Activated naive CD8-positive, alpha-beta T cell treated with anti-CD3 and anti-CD28 coated beads for 36 hours (primary cell): ENCODE measurements at regions not wholly inside any gene's neighbourhood (a gene's known extent, or its start where the extent isn't known, plus 50 kb on each side); places are given as distances from the start of the nearest gene placed in this dataset.
"Not testable (repeated sequence)": the region's sequence is repeated elsewhere in the genome, so short reads cannot be mapped to it uniquely, and the experiment has no call there.

ENCODE experiments used
- DNase-seq: peaks from one replicate; pipeline ENCODE4 v3.0.0; 2021
- H3K27ac Mint-ChIP-seq: one replicate; pipeline ENCODE4 v1.8.0; 2022; ENCODE audit warnings: mild to moderate bottlenecking, moderate library complexity, mixed read lengths
- H3K27me3 Mint-ChIP-seq: one replicate; pipeline ENCODE4 v1.8.0; 2022; ENCODE audit warnings: mild to moderate bottlenecking, mixed read lengths
- H3K36me3 Mint-ChIP-seq: one replicate; pipeline ENCODE4 v1.8.0; 2021; ENCODE audit warnings: mild to moderate bottlenecking, mixed read lengths
- H3K4me1 Mint-ChIP-seq: one replicate; pipeline ENCODE4 v1.8.0; 2021; ENCODE audit warnings: mixed read lengths
- H3K4me3 Mint-ChIP-seq: one replicate; pipeline ENCODE4 v1.8.0; 2022; ENCODE audit warnings: mild to moderate bottlenecking, moderate library complexity, mixed read lengths
- H3K9me3 Mint-ChIP-seq: one replicate; pipeline ENCODE4 v1.8.0; 2022; ENCODE audit warnings: mixed read lengths

- no peak for DNase-seq
- Mint-ChIP-seq H3K9me3 (peaks cover 2% of the 10 kb centered on the region), H3K27me3 (no peaks in the 10 kb centered on the region), H3K36me3 (no peaks in the 10 kb centered on the region), H3K4me3 (no peak overlapping the region), H3K4me1 (no peaks in the 10 kb centered on the region), H3K27ac (no peak overlapping the region)
Observed at GRCh38 chr13:62194371-62194770, 778.7 kb upstream of the PCDH20 start.

- Mint-ChIP-seq H3K4me1 (no peaks in the 10 kb centered on the region), H3K9me3 (peaks cover 2% of the 10 kb centered on the region), H3K27ac (no peak overlapping the region), H3K4me3 (no peak overlapping the region), H3K36me3 (no peaks in the 10 kb centered on the region), H3K27me3 (no peaks in the 10 kb centered on the region)
- no peak for DNase-seq
Observed at GRCh38 chr13:62193919-62194318, 778.3 kb upstream of the PCDH20 start.

GRCh38 chr13:62185631-62186255, 770.1 kb upstream of the PCDH20 start:
- H3K4me1 Mint-ChIP-seq, result no peaks in the 10 kb centered on the region
- H3K4me3 Mint-ChIP-seq, result no peak overlapping the region
- H3K27ac Mint-ChIP-seq, result no peak overlapping the region
- DNase-seq, result no peak
- H3K36me3 Mint-ChIP-seq, result no peaks in the 10 kb centered on the region
- no peaks in the 10 kb centered on the region for H3K27me3 Mint-ChIP-seq
- peaks cover 7% of the 10 kb centered on the region for H3K9me3 Mint-ChIP-seq

GRCh38 chr13:62176051-62176450, 760.4 kb upstream of the PCDH20 start:
- Mint-ChIP-seq H3K4me1 (no peaks in the 10 kb centered on the region), H3K4me3 (no peak overlapping the region), H3K36me3 (no peaks in the 10 kb centered on the region), H3K9me3 (peaks cover 2% of the 10 kb centered on the region), H3K27me3 (no peaks in the 10 kb centered on the region), H3K27ac (no peak overlapping the region)
- no peak for DNase-seq

GRCh38 chr13:62173958-62174357, 758.3 kb upstream of the PCDH20 start:
- peaks cover 6% of the 10 kb centered on the region for H3K9me3 Mint-ChIP-seq
- no peaks in the 10 kb centered on the region for H3K36me3 Mint-ChIP-seq
- no peaks in the 10 kb centered on the region for H3K4me1 Mint-ChIP-seq
- H3K27me3 Mint-ChIP-seq, result no peaks in the 10 kb centered on the region
- H3K27ac Mint-ChIP-seq, result no peak overlapping the region
- H3K4me3 Mint-ChIP-seq, result no peak overlapping the region
- DNase-seq, result no peak

- Mint-ChIP-seq H3K27ac (no peak overlapping the region), H3K4me3 (no peak overlapping the region), H3K9me3 (peaks cover 6% of the 10 kb centered on the region), H3K4me1 (no peaks in the 10 kb centered on the region), H3K27me3 (no peaks in the 10 kb centered on the region), H3K36me3 (no peaks in the 10 kb centered on the region)
- DNase-seq, result no peak
Observed at GRCh38 chr13:62171697-62172096, 756.0 kb upstream of the PCDH20 start.

GRCh38 chr13:62168891-62169290, 753.2 kb upstream of the PCDH20 start:
- H3K27ac Mint-ChIP-seq, result no peak overlapping the region
- no peak for DNase-seq
- H3K4me3 Mint-ChIP-seq, result no peak overlapping the region
- no peaks in the 10 kb centered on the region for H3K36me3 Mint-ChIP-seq
- H3K9me3 Mint-ChIP-seq, result peaks cover 4% of the 10 kb centered on the region
- no peaks in the 10 kb centered on the region for H3K4me1 Mint-ChIP-seq
- H3K27me3 Mint-ChIP-seq, result no peaks in the 10 kb centered on the region

- H3K4me1 Mint-ChIP-seq, result no peaks in the 10 kb centered on the region
- peaks cover 4% of the 10 kb centered on the region for H3K9me3 Mint-ChIP-seq
- H3K36me3 Mint-ChIP-seq, result no peaks in the 10 kb centered on the region
- no peak overlapping the region for H3K4me3 Mint-ChIP-seq
- DNase-seq, result no peak
- H3K27ac Mint-ChIP-seq, result no peak overlapping the region
- H3K27me3 Mint-ChIP-seq, result no peaks in the 10 kb centered on the region
Observed at GRCh38 chr13:62167650-62168172, 752.1 kb upstream of the PCDH20 start.

- Mint-ChIP-seq H3K27ac (no peak overlapping the region), H3K27me3 (no peaks in the 10 kb centered on the region), H3K4me1 (no peaks in the 10 kb centered on the region), H3K4me3 (no peak overlapping the region), H3K9me3 (peaks cover 1% of the 10 kb centered on the region), H3K36me3 (no peaks in the 10 kb centered on the region)
- no peak for DNase-seq
Observed at GRCh38 chr13:62162860-62163259, 747.2 kb upstream of the PCDH20 start.

GRCh38 chr13:62158520-62158919, 742.9 kb upstream of the PCDH20 start:
- Mint-ChIP-seq H3K4me1 (no peaks in the 10 kb centered on the region), H3K27me3 (no peaks in the 10 kb centered on the region), H3K27ac (no peak overlapping the region), H3K4me3 (no peak overlapping the region), H3K9me3 (peaks cover 5% of the 10 kb centered on the region), H3K36me3 (no peaks in the 10 kb centered on the region)
- DNase-seq, result no peak

GRCh38 chr13:62151724-62152123, 736.1 kb upstream of the PCDH20 start:
- H3K4me1 Mint-ChIP-seq, H3K36me3 Mint-ChIP-seq, H3K27me3 Mint-ChIP-seq: not testable (repeated sequence)

GRCh38 chr13:62142048-62142447, 726.4 kb upstream of the PCDH20 start:
- Mint-ChIP-seq H3K36me3 (no peaks in the 10 kb centered on the region), H3K27ac (no peak overlapping the region)

More at GRCh38 chr13:62151724-62152123, 736.1 kb upstream of the PCDH20 start:
- H3K4me3 Mint-ChIP-seq, DNase-seq, H3K27ac Mint-ChIP-seq: not testable (repeated sequence)
- H3K9me3 Mint-ChIP-seq, result peaks cover 13% of the 10 kb centered on the region

GRCh38 chr13:62139597-62139996, 723.9 kb upstream of the PCDH20 start:
- Mint-ChIP-seq H3K4me3 (no peak overlapping the region), H3K27me3 (no peaks in the 10 kb centered on the region), H3K9me3 (peaks cover 4% of the 10 kb centered on the region), H3K4me1 (no peaks in the 10 kb centered on the region), H3K27ac (no peak overlapping the region), H3K36me3 (no peaks in the 10 kb centered on the region)
- no peak for DNase-seq

More at GRCh38 chr13:62142048-62142447, 726.4 kb upstream of the PCDH20 start:
- peaks cover 11% of the 10 kb centered on the region for H3K9me3 Mint-ChIP-seq
- DNase-seq, result no peak
- H3K4me1 Mint-ChIP-seq, result no peaks in the 10 kb centered on the region
- no peaks in the 10 kb centered on the region for H3K27me3 Mint-ChIP-seq
- no peak overlapping the region for H3K4me3 Mint-ChIP-seq

GRCh38 chr13:62137629-62138405, 722.2 kb upstream of the PCDH20 start:
- H3K27ac Mint-ChIP-seq, result no peak overlapping the region
- no peaks in the 10 kb centered on the region for H3K4me1 Mint-ChIP-seq
- H3K9me3 Mint-ChIP-seq, result no peaks in the 10 kb centered on the region
- H3K4me3 Mint-ChIP-seq, result no peak overlapping the region
- no peak for DNase-seq
- H3K36me3 Mint-ChIP-seq, result no peaks in the 10 kb centered on the region
- no peaks in the 10 kb centered on the region for H3K27me3 Mint-ChIP-seq

GRCh38 chr13:62131604-62132003, 716.0 kb upstream of the PCDH20 start:
- Mint-ChIP-seq H3K9me3 (peaks cover 1% of the 10 kb centered on the region), H3K36me3 (no peaks in the 10 kb centered on the region), H3K27ac (no peak overlapping the region), H3K27me3 (no peaks in the 10 kb centered on the region), H3K4me1 (no peaks in the 10 kb centered on the region), H3K4me3 (no peak overlapping the region)
- no peak for DNase-seq
